ENCODE measurements at regions not wholly inside any gene's neighbourhood (a gene's known extent, or its start where the extent isn't known, plus 50 kb on each side); places are given as distances from the start of the nearest gene placed in this dataset.

- Mint-ChIP-seq H3K27ac (no peak overlapping the region), H3K36me3 (no peaks in the 10 kb centered on the region), H3K4me1 (ENCODE audit: unreplicated experiment) (peaks cover 20% of the 10 kb centered on the region), H3K4me3 (no peak overlapping the region), H3K9me3 (no peaks in the 10 kb centered on the region), H3K27me3 (no peaks in the 10 kb centered on the region)
- DNase-seq (ENCODE audit: extremely low spot score, unreplicated experiment) = no peak
- no peak for TF ChIP-seq CTCF (conservative IDR thresholded peaks at IDR 0.05)
These were observed 373.4 kb downstream of the DIPK2A start for GRCh38 chr3:144344925-144345548.

- H3K27me3 Mint-ChIP-seq = no peaks in the 10 kb centered on the region
- TF ChIP-seq CTCF (conservative IDR thresholded peaks at IDR 0.05) = no peak
- no peaks in the 10 kb centered on the region for H3K36me3 Mint-ChIP-seq
- no peak overlapping the region for H3K27ac Mint-ChIP-seq
- H3K4me1 Mint-ChIP-seq (ENCODE audit: unreplicated experiment) = peaks cover 17% of the 10 kb centered on the region
- H3K9me3 Mint-ChIP-seq = no peaks in the 10 kb centered on the region
- H3K4me3 Mint-ChIP-seq = no peak overlapping the region
- DNase-seq (ENCODE audit: extremely low spot score, unreplicated experiment) = no peak
These were observed 378.5 kb downstream of the DIPK2A start for GRCh38 chr3:144350125-144350524.

GRCh38 chr3:144351011-144351410 lies 379.4 kb downstream of the DIPK2A start:
- no peaks in the 10 kb centered on the region for H3K36me3 Mint-ChIP-seq
- no peaks in the 10 kb centered on the region for H3K9me3 Mint-ChIP-seq
- no peaks in the 10 kb centered on the region for H3K27me3 Mint-ChIP-seq
- DNase-seq (ENCODE audit: extremely low spot score, unreplicated experiment) = no peak
- no peak for TF ChIP-seq CTCF (conservative IDR thresholded peaks at IDR 0.05)
- H3K4me3 Mint-ChIP-seq = no peak overlapping the region
- peaks cover 14% of the 10 kb centered on the region for H3K4me1 Mint-ChIP-seq (ENCODE audit: unreplicated experiment)
- H3K27ac Mint-ChIP-seq = no peak overlapping the region

GRCh38 chr3:144351773-144352365 lies 380.2 kb downstream of the DIPK2A start:
- no peak for DNase-seq (ENCODE audit: extremely low spot score, unreplicated experiment)
- Mint-ChIP-seq H3K9me3 (no peaks in the 10 kb centered on the region), H3K4me1 (ENCODE audit: unreplicated experiment) (peaks cover 14% of the 10 kb centered on the region), H3K27ac (no peak overlapping the region), H3K4me3 (no peak overlapping the region), H3K27me3 (no peaks in the 10 kb centered on the region), H3K36me3 (no peaks in the 10 kb centered on the region)
- TF ChIP-seq CTCF (conservative IDR thresholded peaks at IDR 0.05) = no peak

GRCh38 chr3:144358191-144358590 lies 386.6 kb downstream of the DIPK2A start:
- TF ChIP-seq CTCF (conservative IDR thresholded peaks at IDR 0.05) = no peak
- Mint-ChIP-seq H3K9me3 (peaks cover 5% of the 10 kb centered on the region), H3K4me1 (ENCODE audit: unreplicated experiment) (peaks cover 4% of the 10 kb centered on the region), H3K27ac (no peak overlapping the region), H3K4me3 (no peak overlapping the region), H3K27me3 (no peaks in the 10 kb centered on the region), H3K36me3 (no peaks in the 10 kb centered on the region)
- DNase-seq (ENCODE audit: extremely low spot score, unreplicated experiment) = no peak
